ENCODE measurements at regions not wholly inside any gene's neighbourhood (a gene's known extent, or its start where the extent isn't known, plus 50 kb on each side); places are given as distances from the start of the nearest gene placed in this dataset.

DNA sequence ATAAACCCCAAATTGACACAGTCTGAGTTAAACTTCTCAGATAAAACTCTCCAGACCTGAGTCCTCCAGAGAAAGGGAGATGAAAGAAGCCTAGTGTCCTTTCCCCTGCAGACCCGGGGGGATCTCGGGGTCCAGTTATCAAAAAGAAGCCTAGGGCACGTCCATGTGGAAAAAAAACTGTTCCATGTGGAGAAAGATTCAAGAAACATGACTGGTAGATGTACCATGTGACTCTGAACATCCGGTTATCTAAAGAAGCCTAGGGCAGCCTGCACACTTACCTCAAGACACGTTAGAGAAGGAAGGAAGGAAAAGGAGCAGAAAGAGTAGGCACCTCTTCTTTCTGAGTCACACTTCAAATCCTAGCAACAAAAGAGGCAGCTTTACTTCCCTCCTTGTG, 421.0 kb downstream of the LRATD1 start:
- TF ChIP-seq ESRRG (CRISPR knock-in tag; IDR thresholded peaks at IDR 0.05), result no peak
- no peak for TF ChIP-seq ARNTL (CRISPR knock-in tag; IDR thresholded peaks at IDR 0.05; ENCODE audit: borderline replicate concordance, low read depth)
